HepG2 (cell line): ENCODE measurements at regions not wholly inside any gene's neighbourhood (a gene's known extent, or its start where the extent isn't known, plus 50 kb on each side); places are given as distances from the start of the nearest gene placed in this dataset.

Experiments used
- ATAC-seq: fragments of 200-7000 bp; cut with Tn5 transposase; 3 replicates; pipeline ENCODE4 v1.9.1; 2020; ENCODE audit warnings: mild to moderate bottlenecking, moderate library complexity
- BruUV-seq: library from RNA; stranded (reverse); fragments of 400-500 nt; replicated peaks from 2 replicates; lab custom pipeline; 2021; lab: Mats Ljungman, UMichigan
- CTCF ChIA-PET: fragments of 300-600 bp; formaldehyde crosslinking; extraction: SDS; loops from one replicate; lab custom pipeline; 2021; ENCODE audit warnings: low total read pairs, inconsistent platforms, low intra/inter-chr PET ratio; lab: Yijun Ruan, JAX
- POLR2A ChIA-PET: fragments of 350-600 bp; sonication (Branson Sonifier 250); formaldehyde crosslinking; loops from one replicate; lab custom pipeline; 2020; ENCODE audit warnings: antibody characterized with exemption, inconsistent platforms; lab: Yijun Ruan, JAX
- DNase-seq: peaks from one replicate; pipeline ENCODE4 v3.0.0-alpha.2; 2015; ENCODE audit warnings: low spot score
- FAIRE-seq: peaks from 3 replicates; lab custom pipeline; 2011; peaks lifted over from hg19 to GRCh38; lab: Jason Lieb, UNC
- H2AFZ ChIP-seq: one replicate; pipeline ENCODE4 v1.6.1; 2011; ENCODE audit warnings: low read length, inconsistent platforms
- H3K27ac ChIP-seq: fragments of 300-600 bp; 3 replicates; pipeline ENCODE4 v1.8.0; 2011; ENCODE audit warnings: mixed run types, mild to moderate bottlenecking, mixed read lengths, low read length, inconsistent platforms; ENCODE audit not compliant: insufficient read depth; ENCODE audit errors: extremely low read length
- H3K27me3 ChIP-seq, 2 experiments: fragments of 200-600 bp in 1 of 2; 2 replicates in 1 of 2; 3 replicates in 1 of 2; pipeline versions ENCODE4 v1.6.0 to v1.8.0; 2011; ENCODE audit warnings: low read length in 2 of 2, mild to moderate bottlenecking in 2 of 2, moderate library complexity in 2 of 2, inconsistent platforms in 1 of 2; ENCODE audit not compliant: insufficient read depth in 2 of 2, control insufficient read depth in 1 of 2
- H3K36me3 ChIP-seq, 2 experiments: fragments of 200-600 bp in 1 of 2; replicated peaks in 1 of 2; 2 replicates in 1 of 2; 3 replicates in 1 of 2; pipeline versions ENCODE4 v1.5.1 to v1.8.0; 2011; ENCODE audit warnings: low read length in 2 of 2, inconsistent platforms in 1 of 2; ENCODE audit not compliant: insufficient read depth in 2 of 2, control insufficient read depth in 1 of 2
- H3K4me1 ChIP-seq: 2 replicates; pipeline ENCODE4 v1.5.1; 2012; ENCODE audit warnings: low read length, inconsistent platforms; ENCODE audit not compliant: insufficient read depth
- H3K4me2 ChIP-seq: 2 replicates; pipeline ENCODE4 v1.6.0; 2011; ENCODE audit warnings: low read depth, low read length, inconsistent platforms
- H3K4me3 ChIP-seq, 3 experiments: fragments of 200-600 bp in 1 of 3; sonication (generic), shearing (Covaris generic) in 1 of 3; replicated peaks in 1 of 3; 2 replicates each; pipeline ENCODE4 v1.5.1; 2011 to 2016; ENCODE audit warnings: low read length in 3 of 3, inconsistent platforms in 2 of 3, low read depth in 2 of 3, mild to moderate bottlenecking in 2 of 3, control low read depth in 1 of 3, mixed read lengths in 1 of 3; ENCODE audit not compliant: insufficient read depth in 1 of 3
- H3K79me2 ChIP-seq: one replicate; pipeline ENCODE4 v1.6.1; 2011; ENCODE audit warnings: low read length, inconsistent platforms; ENCODE audit not compliant: insufficient read depth
- H3K9ac ChIP-seq: 2 replicates; pipeline ENCODE4 v1.6.0; 2011; ENCODE audit warnings: mild to moderate bottlenecking, low read depth, low read length, inconsistent platforms; ENCODE audit not compliant: insufficient read depth
- H3K9me3 ChIP-seq: 2 replicates; pipeline ENCODE4 v1.5.1; 2012; ENCODE audit warnings: mild to moderate bottlenecking, low read length
- H4K20me1 ChIP-seq: 2 replicates; pipeline ENCODE4 v1.6.0; 2011; ENCODE audit warnings: inconsistent platforms, mild to moderate bottlenecking, low read length, moderate library complexity; ENCODE audit not compliant: insufficient read depth
- CHD2 ChIP-seq: IDR thresholded peaks from 2 replicates; pipeline ENCODE4 v1.6.1; 2011; ENCODE audit warnings: low read depth, low read length, improper control_type of control experiment
- FOXM1 ChIP-seq: sonication (generic); formaldehyde crosslinking; IDR thresholded peaks from 2 replicates; pipeline ENCODE4 v1.5.0; 2020; ENCODE audit warnings: missing genetic modification reagents
- MYNN ChIP-seq: sonication (generic); formaldehyde crosslinking; IDR thresholded peaks from 2 replicates; pipeline ENCODE4 v1.4.0; 2020; ENCODE audit warnings: mild to moderate bottlenecking, low read depth, missing genetic modification reagents
- NFE2L2 ChIP-seq: fragments of 150-350 bp; IDR thresholded peaks from 2 replicates; pipeline ENCODE4 v1.6.1; 2014; ENCODE audit warnings: low read length
- ZBTB1 ChIP-seq: sonication (generic); formaldehyde crosslinking; IDR thresholded peaks from 2 replicates; pipeline ENCODE4 v1.4.0; 2020; ENCODE audit warnings: missing genetic modification reagents, borderline replicate concordance
- ZNF235 ChIP-seq: sonication (generic); formaldehyde crosslinking; IDR thresholded peaks from 2 replicates; pipeline ENCODE4 v1.8.1; 2023; ENCODE audit warnings: mild to moderate bottlenecking, missing genetic modification reagents, borderline replicate concordance
- ZNF264 ChIP-seq: sonication (generic); formaldehyde crosslinking; IDR thresholded peaks from 2 replicates; pipeline ENCODE4 v1.4.0; 2020; ENCODE audit warnings: missing genetic modification reagents
- WGBS: methylation state at CpG from one replicate; pipeline ENCODE4 v1.1.6; 2017; ENCODE audit warnings: low lambda C conversion rate; 5-methylcytosine and 5-hydroxymethylcytosine counted together
- in situ Hi-C: cut with HindIII; loops from 2 replicates; pipeline ENCODE4 v1.10.0; 2017; ENCODE audit warnings: low pct_unique_long_range_greater_than_20kb; ENCODE audit not compliant: extremely low pct_ligation_motif_present
- intact Hi-C: fragments of 100-400 bp; cut with micrococcal nuclease; formaldehyde crosslinking; loops from one replicate; pipeline ENCODE4 v1.10.0; 2022; ENCODE audit not compliant: unreplicated experiment

- intact Hi-C loops (no loop called here), in situ Hi-C loops (no loop called here)
- no peak overlapping the region for H3K27ac ChIP-seq
- H3K4me1 ChIP-seq, result no peaks in the 10 kb centered on the region
- H3K9ac ChIP-seq, result no peak overlapping the region
- H3K9me3 ChIP-seq, result peaks cover 5% of the 10 kb centered on the region
- no peak overlapping the region for H3K4me3 ChIP-seq
- ATAC-seq (no peak), DNase-seq (no peak), FAIRE-seq (no peak)
- no peaks in the 10 kb centered on the region for H4K20me1 ChIP-seq
- no peak for TF ChIP-seq MYNN (CRISPR knock-in tag)
- no peaks in the 10 kb centered on the region for H3K79me2 ChIP-seq
- POLR2A ChIA-PET, result no interaction called here
- H3K4me2 ChIP-seq, result no peak overlapping the region
- H2AFZ ChIP-seq, result no peak overlapping the region
- CTCF ChIA-PET, result no interaction called here
- no peaks in the 10 kb centered on the region for H3K36me3 ChIP-seq
- BruUV-seq, result no TSS peak
- WGBS, result 0% methylated on average over 2 of the region's 2 CpGs
- no peaks in the 10 kb centered on the region for H3K27me3 ChIP-seq
Observed at GRCh38 chr6:67506352-67506751, 1128.7 kb upstream of the ADGRB3 start.

- in situ Hi-C loops, result no loop called here
- Histone ChIP-seq H3K4me3 (no peak overlapping the region), H3K27ac (no peak overlapping the region), H3K4me1 (no peaks in the 10 kb centered on the region), H3K9me3 (peaks cover 5% of the 10 kb centered on the region), H2AFZ (no peak overlapping the region), H3K27me3 (no peaks in the 10 kb centered on the region), H4K20me1 (no peaks in the 10 kb centered on the region), H3K36me3 (no peaks in the 10 kb centered on the region), H3K79me2 (no peaks in the 10 kb centered on the region), H3K4me2 (no peak overlapping the region), H3K9ac (no peak overlapping the region)
- DNase-seq, result no peak
- ChIA-PET CTCF (no interaction called here), POLR2A (no interaction called here)
- intact Hi-C loops, result no loop called here
- TF ChIP-seq ZNF235 (CRISPR knock-in tag) (no peak), CHD2 (no peak), NFE2L2 (no peak), ZNF264 (CRISPR knock-in tag) (no peak), ZBTB1 (CRISPR knock-in tag) (no peak), FOXM1 (CRISPR knock-in tag) (no peak)
- WGBS, result 3% methylated on average over 5 of the region's 5 CpGs
- no TSS peak for BruUV-seq
- FAIRE-seq, result no peak
- ATAC-seq, result no peak
Observed at GRCh38 chr6:67501755-67502154, 1133.3 kb upstream of the ADGRB3 start.
